Fibroblast of skin of back (primary cell): ENCODE measurements at regions not wholly inside any gene's neighbourhood (a gene's known extent, or its start where the extent isn't known, plus 50 kb on each side); places are given as distances from the start of the nearest gene placed in this dataset.

ENCODE experiments used
- DNase-seq: peaks from one replicate; pipeline ENCODE4 v3.0.0-alpha.2; 2013

- DNase-seq = no peak
Observed at GRCh38 chr2:217293046-217293445, 433.2 kb upstream of the TNP1 start.

- no peak for DNase-seq
Observed at GRCh38 chr2:217291259-217291658, 431.4 kb upstream of the TNP1 start.

- DNase-seq = no peak
Observed at GRCh38 chr2:217290467-217290866, 430.6 kb upstream of the TNP1 start.

GRCh38 chr2:217289907-217290280 lies 430.0 kb upstream of the TNP1 start:
- peak; percentile 25 for DNase-seq

GRCh38 chr2:217289177-217289906 lies 429.5 kb upstream of the TNP1 start:
- DNase-seq = no peak

GRCh38 chr2:217288472-217289063 lies 428.7 kb upstream of the TNP1 start:
- DNase-seq = no peak

GRCh38 chr2:217286833-217287232 lies 427.0 kb upstream of the TNP1 start:
- DNase-seq = peak; percentile 79

GRCh38 chr2:217285926-217286325 lies 426.1 kb upstream of the TNP1 start:
- no peak for DNase-seq

- no peak for DNase-seq
Observed at GRCh38 chr2:217283460-217283859, 423.6 kb upstream of the TNP1 start.

GRCh38 chr2:217282531-217282930 lies 422.7 kb upstream of the TNP1 start:
- no peak for DNase-seq

GRCh38 chr2:217279556-217279955 lies 419.7 kb upstream of the TNP1 start:
- peak; percentile 98 for DNase-seq

GRCh38 chr2:217279140-217279539 lies 419.3 kb upstream of the TNP1 start:
- peak; percentile 80 for DNase-seq

GRCh38 chr2:217277646-217278398 lies 418.0 kb upstream of the TNP1 start:
- peak; percentile 96 for DNase-seq

- DNase-seq = no peak
Observed at GRCh38 chr2:217276433-217276832, 416.6 kb upstream of the TNP1 start.

GRCh38 chr2:217275091-217275490 lies 415.2 kb upstream of the TNP1 start:
- DNase-seq = no peak

GRCh38 chr2:217274578-217274977 lies 414.7 kb upstream of the TNP1 start:
- no peak for DNase-seq

GRCh38 chr2:217273851-217274250 lies 414.0 kb upstream of the TNP1 start:
- no peak for DNase-seq

GRCh38 chr2:217273162-217273561 lies 413.3 kb upstream of the TNP1 start:
- no peak for DNase-seq

GRCh38 chr2:217271813-217272212 lies 411.9 kb upstream of the TNP1 start:
- DNase-seq = no peak

- no peak for DNase-seq
Observed at GRCh38 chr2:217270485-217271121, 410.7 kb upstream of the TNP1 start.

- no peak for DNase-seq
Observed at GRCh38 chr2:217269701-217270484, 410.0 kb upstream of the TNP1 start.

- no peak for DNase-seq
Observed at GRCh38 chr2:217268978-217269377, 409.1 kb upstream of the TNP1 start.

GRCh38 chr2:217267758-217268157 lies 407.9 kb upstream of the TNP1 start:
- DNase-seq = no peak
